ENCODE measurements at regions not wholly inside any gene's neighbourhood (a gene's known extent, or its start where the extent isn't known, plus 50 kb on each side); places are given as distances from the start of the nearest gene placed in this dataset.

- POLR2A ChIA-PET = no interaction called here
- no peak overlapping the region for H3K9ac ChIP-seq (replicated peaks; ENCODE audit: extremely low read depth, insufficient read depth, low read length)
- DNase-seq (ENCODE audit: low read depth, low spot score) = no peak
- no peaks in the 10 kb centered on the region for H3K36me3 ChIP-seq (ENCODE audit: control insufficient read depth in 2 of 2, extremely low read depth in 1 of 2, insufficient read depth in 2 of 2, low read length in 2 of 2)
- FAIRE-seq = no peak
- no peaks in the 10 kb centered on the region for H3K9me3 ChIP-seq (replicated peaks; ENCODE audit: control insufficient read depth, insufficient read depth, low read length)
- no peaks in the 10 kb centered on the region for H3K4me1 ChIP-seq (ENCODE audit: control insufficient read depth, extremely low read depth, insufficient read depth, low read length)
- dilution Hi-C loops (cut with MboI; ENCODE audit: extremely low pct_ligation_motif_present, low sequenced_read_pairs) = no loop called here
- no peak overlapping the region for H2AFZ ChIP-seq (ENCODE audit: low read depth, low read length)
- no peaks in the 10 kb centered on the region for H4K20me1 ChIP-seq (replicated peaks; ENCODE audit: control insufficient read depth, extremely low read depth, insufficient read depth, low read length)
- H3K27me3 ChIP-seq (ENCODE audit: control insufficient read depth in 2 of 2, insufficient read depth in 2 of 2, low read length in 2 of 2) = no peaks in the 10 kb centered on the region
- no peak overlapping the region for H3K27ac ChIP-seq (ENCODE audit: insufficient read depth, low read depth, low read length)
- no peaks in the 10 kb centered on the region for H3K79me2 ChIP-seq (ENCODE audit: control insufficient read depth, insufficient read depth, low read length)
- H3K9me1 ChIP-seq (replicated peaks; ENCODE audit: control insufficient read depth, extremely low read depth, insufficient read depth, low read length) = no peaks in the 10 kb centered on the region
- intact Hi-C loops (cut with micrococcal nuclease) = loop anchor here (5.0 kb wide), 1 partner anchor 632 kb away; no protein-coding TSS in a partner anchor
- no peak overlapping the region for H3K4me3 ChIP-seq (replicated peaks in 1 of 3; ENCODE audit: insufficient read depth in 1 of 3, low read depth in 1 of 3, low read length in 3 of 3)
- TF ChIP-seq MAX (IDR thresholded peaks at IDR 0.05; ENCODE audit: insufficient read depth, insufficient read length) (no peak), FOS (IDR thresholded peaks at IDR 0.05; ENCODE audit: borderline replicate concordance, insufficient read depth, low read length) (no peak), MYC (IDR thresholded peaks at IDR 0.05; ENCODE audit: low read depth, low read length) (no peak), CTCF (IDR thresholded peaks at IDR 0.05; ENCODE audit: extremely low read depth in 1 of 2, insufficient read depth in 1 of 2, low read depth in 1 of 2, low read length in 2 of 2) (no peak), GATA2 (IDR thresholded peaks at IDR 0.05; ENCODE audit: insufficient read depth, insufficient read length, low read depth, low read length) (no peak), JUN (IDR thresholded peaks at IDR 0.05; ENCODE audit: borderline replicate concordance, insufficient read depth, insufficient read length, low read depth) (no peak), POLR2AphosphoS5 (IDR thresholded peaks at IDR 0.05; ENCODE audit: insufficient read depth, low read depth, low read length) (no peak), POLR2A (IDR thresholded peaks at IDR 0.05; ENCODE audit: low read depth, low read length) (no peak), EZH2 (IDR thresholded peaks at IDR 0.05; ENCODE audit: borderline replicate concordance, low read depth, low read length, severe bottlenecking) (no peak)
- H3K4me2 ChIP-seq (ENCODE audit: insufficient read depth, low read length) = no peak overlapping the region
- CTCF ChIA-PET = interaction anchor here (1.6 to 2.9 kb wide), 5 partner anchors 12 to 634 kb away, joined by 4 to 14 read pairs (median 10); no protein-coding TSS in a partner anchor
- BruUV-seq (replicated peaks) = no TSS peak
These were observed 337.2 kb downstream of the C7orf25 start for GRCh38 chr7:42574685-42575084.
